ENCODE measurements at regions not wholly inside any gene's neighbourhood (a gene's known extent, or its start where the extent isn't known, plus 50 kb on each side); places are given as distances from the start of the nearest gene placed in this dataset.

DNA sequence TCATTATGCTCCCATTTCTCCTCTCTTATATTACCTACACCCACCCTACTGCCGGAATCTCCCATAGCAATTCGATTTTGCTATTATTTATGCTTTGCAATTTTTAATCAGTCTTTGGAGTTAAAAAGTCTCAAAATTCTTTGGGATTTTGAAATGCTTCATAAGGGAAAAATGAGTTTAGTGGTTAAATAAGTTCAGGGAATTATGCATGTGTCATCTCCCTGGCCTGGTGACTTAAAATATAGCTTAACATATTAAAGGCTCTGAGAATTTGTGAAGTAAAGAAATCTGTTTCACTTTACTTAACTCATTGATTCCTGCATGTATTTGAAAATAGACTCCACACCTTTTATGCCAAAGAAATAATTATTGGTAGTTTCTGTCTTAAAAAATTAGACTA is 185.1 kb upstream of the DIPK2B start:
- TF ChIP-seq, protein P1, sequence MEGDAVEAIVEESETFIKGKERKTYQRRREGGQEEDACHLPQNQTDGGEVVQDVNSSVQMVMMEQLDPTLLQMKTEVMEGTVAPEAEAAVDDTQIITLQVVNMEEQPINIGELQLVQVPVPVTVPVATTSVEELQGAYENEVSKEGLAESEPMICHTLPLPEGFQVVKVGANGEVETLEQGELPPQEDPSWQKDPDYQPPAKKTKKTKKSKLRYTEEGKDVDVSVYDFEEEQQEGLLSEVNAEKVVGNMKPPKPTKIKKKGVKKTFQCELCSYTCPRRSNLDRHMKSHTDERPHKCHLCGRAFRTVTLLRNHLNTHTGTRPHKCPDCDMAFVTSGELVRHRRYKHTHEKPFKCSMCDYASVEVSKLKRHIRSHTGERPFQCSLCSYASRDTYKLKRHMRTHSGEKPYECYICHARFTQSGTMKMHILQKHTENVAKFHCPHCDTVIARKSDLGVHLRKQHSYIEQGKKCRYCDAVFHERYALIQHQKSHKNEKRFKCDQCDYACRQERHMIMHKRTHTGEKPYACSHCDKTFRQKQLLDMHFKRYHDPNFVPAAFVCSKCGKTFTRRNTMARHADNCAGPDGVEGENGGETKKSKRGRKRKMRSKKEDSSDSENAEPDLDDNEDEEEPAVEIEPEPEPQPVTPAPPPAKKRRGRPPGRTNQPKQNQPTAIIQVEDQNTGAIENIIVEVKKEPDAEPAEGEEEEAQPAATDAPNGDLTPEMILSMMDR (IDR thresholded peaks at IDR 0.05; ENCODE audit: control insufficient read depth, insufficient read depth, low read depth, low read length, missing control alignments), result no peak
- DNase-seq (ENCODE audit: low read depth), result no peak
- H3K4me3 ChIP-seq (ENCODE audit: control insufficient read depth, low read depth, low read length), result no peak overlapping the region

DNA sequence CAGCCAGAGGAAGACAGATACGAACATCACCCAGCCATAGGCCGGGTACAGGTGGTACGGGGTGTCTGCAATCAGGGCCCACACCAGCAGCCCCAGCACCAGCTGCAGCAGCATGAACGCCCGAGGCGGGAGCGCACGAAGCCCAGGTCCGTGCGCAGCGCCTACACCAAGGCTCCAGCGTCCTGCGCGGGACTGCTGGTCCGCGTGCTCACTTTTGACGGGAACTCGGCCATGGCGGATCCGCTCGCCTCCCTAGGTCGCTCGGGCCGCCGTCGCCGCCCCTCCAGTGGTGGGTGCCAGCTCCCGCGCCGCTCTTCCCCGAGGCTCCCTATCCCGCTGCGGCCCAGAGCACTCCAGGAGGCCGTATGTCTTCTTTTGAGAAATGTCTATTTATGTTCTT is 181.2 kb upstream of the DIPK2B start:
- no peak for DNase-seq (ENCODE audit: low read depth)
- TF ChIP-seq, protein P1 (IDR thresholded peaks at IDR 0.05; ENCODE audit: control insufficient read depth, insufficient read depth, low read depth, low read length, missing control alignments), result no peak
- H3K4me3 ChIP-seq (ENCODE audit: control insufficient read depth, low read depth, low read length), result no peak overlapping the region

DNA sequence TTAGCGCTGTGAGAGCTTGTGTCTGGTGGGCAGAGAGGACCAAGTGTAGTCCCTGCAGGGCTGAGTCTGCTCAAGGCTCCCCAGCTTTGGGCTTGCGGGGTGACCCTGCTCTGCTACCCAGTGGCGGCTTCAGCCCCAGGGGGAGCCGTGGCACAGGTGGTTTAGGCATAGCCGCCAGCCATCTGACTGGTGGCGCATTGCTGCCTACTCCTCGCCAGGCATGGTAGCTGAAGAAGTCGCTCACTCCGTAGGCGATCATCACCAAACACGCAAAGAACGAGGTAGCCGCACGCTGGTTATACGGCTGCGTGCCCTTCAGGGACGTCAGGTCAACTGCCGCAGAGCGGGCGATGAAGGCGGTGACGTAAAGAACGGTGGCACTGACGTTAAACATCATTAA is 180.7 kb upstream of the DIPK2B start:
- no peak for DNase-seq (ENCODE audit: low read depth)
- TF ChIP-seq, protein P1 (IDR thresholded peaks at IDR 0.05; ENCODE audit: control insufficient read depth, insufficient read depth, low read depth, low read length, missing control alignments), result no peak
- H3K4me3 ChIP-seq (ENCODE audit: control insufficient read depth, low read depth, low read length), result no peak overlapping the region

GRCh38 chrX:45379236-45379635 is 178.6 kb upstream of the DIPK2B start:
- TF ChIP-seq, protein P1 (IDR thresholded peaks at IDR 0.05; ENCODE audit: control insufficient read depth, insufficient read depth, low read depth, low read length, missing control alignments), result no peak
- no peak overlapping the region for H3K4me3 ChIP-seq (ENCODE audit: control insufficient read depth, low read depth, low read length)
- DNase-seq (ENCODE audit: low read depth), result no peak

GRCh38 chrX:45372151-45372550 is 171.5 kb upstream of the DIPK2B start:
- no peak for DNase-seq (ENCODE audit: low read depth)
- TF ChIP-seq, protein P1 (IDR thresholded peaks at IDR 0.05; ENCODE audit: control insufficient read depth, insufficient read depth, low read depth, low read length, missing control alignments), result no peak
- H3K4me3 ChIP-seq (ENCODE audit: control insufficient read depth, low read depth, low read length), result no peak overlapping the region

- no peak for DNase-seq (ENCODE audit: low read depth)
- H3K4me3 ChIP-seq (ENCODE audit: control insufficient read depth, low read depth, low read length), result no peak overlapping the region
- TF ChIP-seq, protein P1 (IDR thresholded peaks at IDR 0.05; ENCODE audit: control insufficient read depth, insufficient read depth, low read depth, low read length, missing control alignments), result no peak
Observed at GRCh38 chrX:45368705-45369104, 168.0 kb upstream of the DIPK2B start.

GRCh38 chrX:45363596-45363995 is 162.9 kb upstream of the DIPK2B start:
- TF ChIP-seq, protein P1 (IDR thresholded peaks at IDR 0.05; ENCODE audit: control insufficient read depth, insufficient read depth, low read depth, low read length, missing control alignments), result no peak
- no peak for DNase-seq (ENCODE audit: low read depth)

More at GRCh38 chrX:45363596-45363995, 162.9 kb upstream of the DIPK2B start:
- H3K4me3 ChIP-seq (ENCODE audit: control insufficient read depth, low read depth, low read length), result no peak overlapping the region

Measured in AG09309 (cell line).